Stimulated activated CD8-positive, alpha-beta memory T cell treated with anti-CD3 and anti-CD28 coated beads, Interleukin-7, amount 100 ng/mL, for 4 hours (primary cell): ENCODE measurements at regions not wholly inside any gene's neighbourhood (a gene's known extent, or its start where the extent isn't known, plus 50 kb on each side); places are given as distances from the start of the nearest gene placed in this dataset.
"Not testable (repeated sequence)": the region's sequence is repeated elsewhere in the genome, so short reads cannot be mapped to it uniquely, and the experiment has no call there.

ENCODE experiments used
- DNase-seq, 2 donors: peaks; one replicate each; pipeline ENCODE4 v3.0.0-alpha.2; 2020; ENCODE audit warnings: low read depth in 2 of 2

GRCh38 chr1:82384776-82385175, 584.0 kb downstream of the ADGRL2 start:
- no peak for DNase-seq

GRCh38 chr1:82377201-82377884, 576.6 kb downstream of the ADGRL2 start:
- no peak for DNase-seq

- DNase-seq = no peak
Observed at GRCh38 chr1:82373710-82374109, 573.0 kb downstream of the ADGRL2 start.

GRCh38 chr1:82371844-82372498, 571.2 kb downstream of the ADGRL2 start:
- no peak for DNase-seq

GRCh38 chr1:82367456-82367855, 566.7 kb downstream of the ADGRL2 start:
- no peak for DNase-seq

GRCh38 chr1:82366689-82367088, 566.0 kb downstream of the ADGRL2 start:
- DNase-seq = no peak

- not testable (repeated sequence) for DNase-seq
Observed at GRCh38 chr1:82359541-82359940, 558.8 kb downstream of the ADGRL2 start.

- DNase-seq = not testable (repeated sequence)
Observed at GRCh38 chr1:82358706-82359105, 558.0 kb downstream of the ADGRL2 start.

GRCh38 chr1:82354546-82354945, 553.8 kb downstream of the ADGRL2 start:
- DNase-seq = not testable (repeated sequence)

GRCh38 chr1:82348487-82348886, 547.8 kb downstream of the ADGRL2 start:
- no peak for DNase-seq

- DNase-seq = no peak
Observed at GRCh38 chr1:82346141-82346540, 545.4 kb downstream of the ADGRL2 start.

GRCh38 chr1:82343381-82343780, 542.6 kb downstream of the ADGRL2 start:
- DNase-seq = no peak

- no peak for DNase-seq
Observed at GRCh38 chr1:82337635-82338034, 536.9 kb downstream of the ADGRL2 start.

- DNase-seq = no peak
Observed at GRCh38 chr1:82330330-82330729, 529.6 kb downstream of the ADGRL2 start.

- DNase-seq = no peak
Observed at GRCh38 chr1:82329226-82329625, 528.5 kb downstream of the ADGRL2 start.

- no peak for DNase-seq
Observed at GRCh38 chr1:82323144-82323841, 522.6 kb downstream of the ADGRL2 start.

GRCh38 chr1:82321794-82322193, 521.1 kb downstream of the ADGRL2 start:
- DNase-seq = no peak

- DNase-seq = no peak
Observed at GRCh38 chr1:82319546-82319945, 518.8 kb downstream of the ADGRL2 start.

GRCh38 chr1:82318921-82319320, 518.2 kb downstream of the ADGRL2 start:
- no peak for DNase-seq

GRCh38 chr1:82318265-82318664, 517.5 kb downstream of the ADGRL2 start:
- DNase-seq = no peak

GRCh38 chr1:82317671-82318070, 516.9 kb downstream of the ADGRL2 start:
- DNase-seq = no peak

GRCh38 chr1:82299656-82300055, 498.9 kb downstream of the ADGRL2 start:
- DNase-seq = no peak

GRCh38 chr1:82299056-82299455, 498.3 kb downstream of the ADGRL2 start:
- no peak for DNase-seq
